ENCODE measurements at regions not wholly inside any gene's neighbourhood (a gene's known extent, or its start where the extent isn't known, plus 50 kb on each side); places are given as distances from the start of the nearest gene placed in this dataset.

- no peak for TF ChIP-seq SIN3A (IDR thresholded peaks at IDR 0.05; ENCODE audit: borderline replicate concordance, insufficient read depth, low read depth, low read length)
- TF ChIP-seq, protein P1, sequence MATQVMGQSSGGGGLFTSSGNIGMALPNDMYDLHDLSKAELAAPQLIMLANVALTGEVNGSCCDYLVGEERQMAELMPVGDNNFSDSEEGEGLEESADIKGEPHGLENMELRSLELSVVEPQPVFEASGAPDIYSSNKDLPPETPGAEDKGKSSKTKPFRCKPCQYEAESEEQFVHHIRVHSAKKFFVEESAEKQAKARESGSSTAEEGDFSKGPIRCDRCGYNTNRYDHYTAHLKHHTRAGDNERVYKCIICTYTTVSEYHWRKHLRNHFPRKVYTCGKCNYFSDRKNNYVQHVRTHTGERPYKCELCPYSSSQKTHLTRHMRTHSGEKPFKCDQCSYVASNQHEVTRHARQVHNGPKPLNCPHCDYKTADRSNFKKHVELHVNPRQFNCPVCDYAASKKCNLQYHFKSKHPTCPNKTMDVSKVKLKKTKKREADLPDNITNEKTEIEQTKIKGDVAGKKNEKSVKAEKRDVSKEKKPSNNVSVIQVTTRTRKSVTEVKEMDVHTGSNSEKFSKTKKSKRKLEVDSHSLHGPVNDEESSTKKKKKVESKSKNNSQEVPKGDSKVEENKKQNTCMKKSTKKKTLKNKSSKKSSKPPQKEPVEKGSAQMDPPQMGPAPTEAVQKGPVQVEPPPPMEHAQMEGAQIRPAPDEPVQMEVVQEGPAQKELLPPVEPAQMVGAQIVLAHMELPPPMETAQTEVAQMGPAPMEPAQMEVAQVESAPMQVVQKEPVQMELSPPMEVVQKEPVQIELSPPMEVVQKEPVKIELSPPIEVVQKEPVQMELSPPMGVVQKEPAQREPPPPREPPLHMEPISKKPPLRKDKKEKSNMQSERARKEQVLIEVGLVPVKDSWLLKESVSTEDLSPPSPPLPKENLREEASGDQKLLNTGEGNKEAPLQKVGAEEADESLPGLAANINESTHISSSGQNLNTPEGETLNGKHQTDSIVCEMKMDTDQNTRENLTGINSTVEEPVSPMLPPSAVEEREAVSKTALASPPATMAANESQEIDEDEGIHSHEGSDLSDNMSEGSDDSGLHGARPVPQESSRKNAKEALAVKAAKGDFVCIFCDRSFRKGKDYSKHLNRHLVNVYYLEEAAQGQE (IDR thresholded peaks at IDR 0.05; ENCODE audit: insufficient read depth in 1 of 2, low read depth in 2 of 2, low read length in 1 of 2), result no peak
Observed at GRCh38 chr14:26811756-26812305, 214.0 kb upstream of the NOVA1 start.
